ENCODE measurements at regions not wholly inside any gene's neighbourhood (a gene's known extent, or its start where the extent isn't known, plus 50 kb on each side); places are given as distances from the start of the nearest gene placed in this dataset.

GRCh38 chr16:66225696-66226095 is 140.8 kb upstream of the CDH5 start:
- peaks cover 4 to 55% of the 10 kb centered on the region in 2 experiments for H3K27me3 ChIP-seq (ENCODE audit: control insufficient read depth in 1 of 2, insufficient read depth in 2 of 2, low read length in 2 of 2)
- no peaks in the 10 kb centered on the region for H3K79me2 ChIP-seq (ENCODE audit: insufficient read depth, low read length)
- H3K36me3 ChIP-seq (replicated peaks in 1 of 2; ENCODE audit: control insufficient read depth in 1 of 2, insufficient read depth in 2 of 2, low read length in 2 of 2): no peaks in the 10 kb centered on the region
- no peak overlapping the region for H3K9ac ChIP-seq (ENCODE audit: insufficient read depth, low read depth, low read length)
- no peak overlapping the region for H3K4me3 ChIP-seq (replicated peaks in 1 of 3; ENCODE audit: insufficient read depth in 1 of 3, low read depth in 2 of 3, low read length in 3 of 3)
- intact Hi-C loops (cut with micrococcal nuclease; ENCODE audit: unreplicated experiment) (no loop called here), in situ Hi-C loops (cut with HindIII; ENCODE audit: extremely low pct_ligation_motif_present, low pct_unique_long_range_greater_than_20kb) (no loop called here)
- no peaks in the 10 kb centered on the region for H4K20me1 ChIP-seq (ENCODE audit: insufficient read depth, low read length)
- H2AFZ ChIP-seq (ENCODE audit: low read length): no peak overlapping the region
- DNase-seq (ENCODE audit: low spot score): no peak
- no peak for ATAC-seq
- no peak overlapping the region for H3K27ac ChIP-seq (ENCODE audit: extremely low read length, insufficient read depth, low read length)
- ChIA-PET CTCF (ENCODE audit: low intra/inter-chr PET ratio, low total read pairs) (no interaction called here), POLR2A (no interaction called here)
- H3K4me2 ChIP-seq (ENCODE audit: low read depth, low read length): no peak overlapping the region
- TF ChIP-seq ZNF3 (CRISPR knock-in tag; IDR thresholded peaks at IDR 0.05): no peak
- no peak for TF ChIP-seq ZSCAN25 (CRISPR knock-in tag; IDR thresholded peaks at IDR 0.05)
- no peak for TF ChIP-seq DR1 (CRISPR knock-in tag; IDR thresholded peaks at IDR 0.05)
- no peak for TF ChIP-seq SATB2 (CRISPR knock-in tag; IDR thresholded peaks at IDR 0.05)
- H3K4me1 ChIP-seq (ENCODE audit: insufficient read depth, low read length): no peaks in the 10 kb centered on the region
- no peak for FAIRE-seq
- BruUV-seq (replicated peaks): no TSS peak
- no peaks in the 10 kb centered on the region for H3K9me3 ChIP-seq (ENCODE audit: low read length)
- 0% methylated on average over 3 of the region's 5 CpGs for WGBS (ENCODE audit: low lambda C conversion rate)

GRCh38 chr16:66224626-66225025 is 141.9 kb upstream of the CDH5 start:
- Histone ChIP-seq H3K27me3 (ENCODE audit: control insufficient read depth in 1 of 2, insufficient read depth in 2 of 2, low read length in 2 of 2) (peaks cover 2 to 50% of the 10 kb centered on the region in 2 experiments; a peak in 4 of 5 replicates), H3K4me3 (replicated peaks in 1 of 3; ENCODE audit: insufficient read depth in 1 of 3, low read depth in 2 of 3, low read length in 3 of 3) (no peak overlapping the region), H3K79me2 (ENCODE audit: insufficient read depth, low read length) (no peaks in the 10 kb centered on the region), H3K4me2 (ENCODE audit: low read depth, low read length) (no peak overlapping the region), H3K9me3 (ENCODE audit: low read length) (no peaks in the 10 kb centered on the region), H3K27ac (ENCODE audit: extremely low read length, insufficient read depth, low read length) (no peak overlapping the region), H2AFZ (ENCODE audit: low read length) (no peak overlapping the region), H3K9ac (ENCODE audit: insufficient read depth, low read depth, low read length) (no peak overlapping the region), H3K4me1 (ENCODE audit: insufficient read depth, low read length) (no peaks in the 10 kb centered on the region), H4K20me1 (ENCODE audit: insufficient read depth, low read length) (no peaks in the 10 kb centered on the region), H3K36me3 (replicated peaks in 1 of 2; ENCODE audit: control insufficient read depth in 1 of 2, insufficient read depth in 2 of 2, low read length in 2 of 2) (no peaks in the 10 kb centered on the region)
- TF ChIP-seq EEA1 (CRISPR knock-in tag; IDR thresholded peaks at IDR 0.05; ENCODE audit: borderline replicate concordance): no peak
- no peak for TF ChIP-seq TRIM24 (CRISPR knock-in tag; IDR thresholded peaks at IDR 0.05)
- TF ChIP-seq KLF15 (CRISPR knock-in tag; IDR thresholded peaks at IDR 0.05; ENCODE audit: borderline replicate concordance): no peak
- TF ChIP-seq GABPB1 (CRISPR knock-in tag; IDR thresholded peaks at IDR 0.05): no peak
- TF ChIP-seq ZNF24 (IDR thresholded peaks at IDR 0.05): no peak
- TF ChIP-seq ISX (CRISPR knock-in tag; conservative IDR thresholded peaks at IDR 0.05): no peak
- TF ChIP-seq SP1 (IDR thresholded peaks at IDR 0.05): no peak
- TF ChIP-seq SP1 (CRISPR knock-in tag; IDR thresholded peaks at IDR 0.05): no peak
- TF ChIP-seq DMAP1 (CRISPR knock-in tag; IDR thresholded peaks at IDR 0.05): no peak
- TF ChIP-seq ELF1 (CRISPR knock-in tag; IDR thresholded peaks at IDR 0.05): no peak
- TF ChIP-seq ATF7-NPFF (CRISPR knock-in tag; IDR thresholded peaks at IDR 0.05; ENCODE audit: low read depth): no peak
- no peak for TF ChIP-seq ZNF430 (CRISPR knock-in tag; IDR thresholded peaks at IDR 0.05)
- TF ChIP-seq ZNF770 (CRISPR knock-in tag; IDR thresholded peaks at IDR 0.05): no peak
- ATAC-seq (no peak), FAIRE-seq (no peak), DNase-seq (ENCODE audit: low spot score) (no peak)
- intact Hi-C loops (cut with micrococcal nuclease; ENCODE audit: unreplicated experiment): no loop called here
- BruUV-seq (replicated peaks): no TSS peak
- ChIA-PET CTCF (ENCODE audit: low intra/inter-chr PET ratio, low total read pairs) (no interaction called here), POLR2A (no interaction called here)
- in situ Hi-C loops (cut with HindIII; ENCODE audit: extremely low pct_ligation_motif_present, low pct_unique_long_range_greater_than_20kb): no loop called here
- WGBS (ENCODE audit: low lambda C conversion rate): 10% methylated on average over 8 of the region's 8 CpGs
